Activated CD8-positive, alpha-beta T cell treated with anti-CD3 and anti-CD28 coated beads, Interleukin-2, amount 10 ng/mL, durations not matched to agents 7 days and 5 days (primary cell): ENCODE measurements at regions not wholly inside any gene's neighbourhood (a gene's known extent, or its start where the extent isn't known, plus 50 kb on each side); places are given as distances from the start of the nearest gene placed in this dataset.

ENCODE experiments used
- ATAC-seq: fragments of 150-1000 bp; cut with Tn5 transposase; one replicate; pipeline ENCODE4 v1.10.0; 2021; ENCODE audit warnings: moderate library complexity
- CTCF ChIA-PET: fragments of 350-600 bp; sonication (Branson Sonifier 250); formaldehyde crosslinking; loops from one replicate; lab custom pipeline; 2021; ENCODE audit warnings: antibody characterized with exemption; lab: Charles Lee
- POLR2A ChIA-PET: fragments of 350-600 bp; sonication (Branson Sonifier 250); formaldehyde crosslinking; loops from one replicate; lab custom pipeline; 2021; ENCODE audit warnings: antibody characterized with exemption; lab: Charles Lee
- DNase-seq: peaks from one replicate; pipeline ENCODE4 v3.0.0-alpha.2; 2020
- H3K27ac Mint-ChIP-seq: one replicate; pipeline ENCODE4 v1.8.0; 2021; ENCODE audit warnings: mild to moderate bottlenecking, mixed read lengths
- H3K27me3 Mint-ChIP-seq: one replicate; pipeline ENCODE4 v1.8.0; 2021; ENCODE audit warnings: low read depth, mixed read lengths
- H3K36me3 Mint-ChIP-seq: one replicate; pipeline ENCODE4 v1.8.0; 2021; ENCODE audit warnings: low read depth, mixed read lengths
- H3K4me1 Mint-ChIP-seq: one replicate; pipeline ENCODE4 v1.8.0; 2021; ENCODE audit warnings: low read depth, mixed read lengths
- H3K4me3 Mint-ChIP-seq: one replicate; pipeline ENCODE4 v1.8.0; 2021; ENCODE audit warnings: mild to moderate bottlenecking, mixed read lengths
- H3K9me3 Mint-ChIP-seq: one replicate; pipeline ENCODE4 v1.8.0; 2022; ENCODE audit warnings: mixed read lengths; ENCODE audit not compliant: insufficient read depth

DNA sequence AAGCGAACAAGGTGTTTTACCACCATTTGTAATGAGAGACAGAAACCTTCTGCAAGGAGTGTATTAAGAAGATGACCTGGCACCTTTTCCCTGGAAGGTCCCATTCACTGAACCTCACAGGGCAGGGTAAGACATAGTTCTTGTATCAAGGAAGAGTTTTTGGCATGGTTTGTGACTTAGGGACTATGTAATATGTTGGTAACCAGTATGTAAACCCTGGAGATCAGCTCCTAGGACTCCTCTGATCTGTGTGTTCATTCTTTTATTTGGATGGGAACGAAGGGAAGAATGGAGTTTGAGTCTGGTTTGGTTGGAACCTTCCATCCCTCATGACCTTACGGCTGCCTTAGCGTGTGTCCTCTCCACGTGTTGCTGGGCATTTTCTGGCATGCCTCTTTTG is 175.4 kb downstream of the CAND1 start:
- no peak for ATAC-seq
- Mint-ChIP-seq H3K4me1 (peaks cover 21% of the 10 kb centered on the region), H3K4me3 (no peak overlapping the region), H3K27ac (no peak overlapping the region), H3K36me3 (peaks cover 2% of the 10 kb centered on the region), H3K9me3 (no peaks in the 10 kb centered on the region), H3K27me3 (no peaks in the 10 kb centered on the region)
- ChIA-PET CTCF (interaction anchor here (1.4 kb wide), 1 partner anchor 10 kb away, joined by 3 read pairs; no protein-coding TSS in a partner anchor), POLR2A (interaction anchor here (0.7 kb wide), 1 partner anchor 103 kb away, joined by 5 read pairs; no protein-coding TSS in a partner anchor)
- no peak for DNase-seq

DNA sequence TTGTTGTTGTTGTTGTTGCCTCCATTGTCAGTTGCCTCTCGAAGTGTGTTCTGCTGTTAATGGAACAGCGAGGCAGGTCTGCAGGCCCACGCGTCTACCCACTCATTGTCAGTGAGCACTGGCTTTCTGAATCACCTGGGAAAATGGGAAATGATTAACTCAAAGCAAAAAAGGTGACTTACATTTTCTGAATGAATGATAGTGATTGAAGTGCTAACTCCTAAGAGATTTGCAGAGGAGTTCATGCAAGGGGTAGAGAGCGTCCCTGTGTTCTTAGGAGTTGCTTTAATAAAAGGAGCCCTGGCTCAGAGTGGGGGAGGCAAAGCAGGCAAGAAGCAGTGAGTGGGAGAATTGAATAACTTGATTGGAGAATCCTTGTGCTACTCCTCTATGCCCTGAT is 177.6 kb downstream of the CAND1 start:
- Mint-ChIP-seq H3K4me1 (peaks cover 32% of the 10 kb centered on the region), H3K27me3 (no peaks in the 10 kb centered on the region), H3K9me3 (peaks cover 9% of the 10 kb centered on the region), H3K36me3 (peaks cover 10% of the 10 kb centered on the region), H3K27ac (no peak overlapping the region), H3K4me3 (no peak overlapping the region)
- DNase-seq (no peak), ATAC-seq (no peak)
- ChIA-PET CTCF (no interaction called here), POLR2A (no interaction called here)

DNA sequence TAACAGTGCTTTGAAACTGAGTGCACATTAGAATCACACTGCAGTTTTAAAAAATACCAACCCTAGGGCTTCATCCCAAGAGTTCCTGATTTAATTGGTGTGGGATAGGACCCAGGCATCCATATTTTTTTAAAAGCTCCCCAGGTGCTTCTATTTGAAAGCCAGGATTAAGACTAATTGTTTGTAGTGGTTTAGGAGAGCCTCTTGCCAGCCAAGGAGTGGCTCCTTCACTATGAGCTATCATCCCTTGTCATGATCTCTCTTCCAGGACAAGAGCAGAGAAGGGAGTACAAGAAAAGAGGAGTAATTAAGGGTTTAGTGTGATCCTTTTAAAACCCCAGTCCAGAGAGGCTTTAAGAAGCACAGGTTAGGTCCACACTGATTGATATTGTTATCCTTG is 178.0 kb downstream of the CAND1 start:
- H3K4me3 Mint-ChIP-seq: no peak overlapping the region
- DNase-seq (no peak), ATAC-seq (no peak)
- H3K27me3 Mint-ChIP-seq: no peaks in the 10 kb centered on the region
- CTCF ChIA-PET: no interaction called here
- H3K27ac Mint-ChIP-seq: no peak overlapping the region
- POLR2A ChIA-PET: no interaction called here
- H3K36me3 Mint-ChIP-seq: peaks cover 10% of the 10 kb centered on the region
- peaks cover 9% of the 10 kb centered on the region for H3K9me3 Mint-ChIP-seq
- peaks cover 32% of the 10 kb centered on the region for H3K4me1 Mint-ChIP-seq

DNA sequence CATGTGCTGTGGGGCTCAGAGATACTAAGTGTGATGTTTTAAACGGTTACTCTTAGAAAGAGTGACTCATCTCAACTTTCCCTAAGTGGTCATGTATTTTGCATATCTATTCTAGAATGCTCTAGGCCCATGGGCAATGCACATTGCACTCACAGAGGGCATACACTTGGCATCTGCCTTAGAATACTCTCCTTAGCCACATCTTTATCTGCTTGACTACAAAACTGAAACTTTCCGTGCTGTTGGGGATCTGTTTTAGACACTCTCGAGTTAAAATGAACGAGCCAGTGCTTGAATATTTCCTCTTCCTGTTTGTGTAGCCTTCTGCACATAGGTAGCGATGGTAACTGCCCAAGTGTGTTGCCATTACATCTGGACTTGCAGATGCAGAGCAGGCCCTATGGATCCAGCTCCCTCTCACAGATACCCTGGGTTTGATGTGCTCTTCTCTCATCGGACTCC is 180.5 kb downstream of the CAND1 start:
- peak overlapping the region; percentile 72 for H3K27ac Mint-ChIP-seq
- DNase-seq (peak; percentile 33), ATAC-seq (peak; percentile 67)
- H3K4me3 Mint-ChIP-seq: no peak overlapping the region
- POLR2A ChIA-PET: no interaction called here
- CTCF ChIA-PET: no interaction called here
- H3K27me3 Mint-ChIP-seq: peaks cover 2% of the 10 kb centered on the region
- H3K9me3 Mint-ChIP-seq: peaks cover 9% of the 10 kb centered on the region
- peaks cover 10% of the 10 kb centered on the region for H3K36me3 Mint-ChIP-seq
- peaks cover 33% of the 10 kb centered on the region for H3K4me1 Mint-ChIP-seq

DNA sequence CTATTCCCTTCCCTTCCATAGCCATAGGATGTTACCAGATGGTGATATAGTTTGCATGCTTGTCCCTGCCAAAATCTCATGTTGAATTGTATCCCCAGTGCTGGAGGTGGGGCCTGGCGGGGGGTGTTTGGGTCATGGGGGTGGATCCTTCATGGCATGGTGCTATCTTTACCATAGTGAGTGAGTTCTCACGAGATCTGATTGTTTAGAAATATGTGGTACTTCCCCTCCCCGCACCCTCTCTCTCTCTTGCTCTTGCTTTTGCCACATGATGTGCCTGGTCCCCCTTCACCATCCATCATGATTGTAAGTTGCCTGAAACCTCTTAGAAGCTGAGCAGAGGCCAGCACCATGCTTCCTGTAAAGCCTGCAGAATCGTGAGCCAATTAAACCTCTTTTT is 181.3 kb downstream of the CAND1 start:
- Mint-ChIP-seq H3K4me1 (peaks cover 33% of the 10 kb centered on the region), H3K9me3 (peaks cover 9% of the 10 kb centered on the region), H3K27ac (peak overlapping the region; percentile 72), H3K27me3 (peaks cover 3% of the 10 kb centered on the region), H3K36me3 (peaks cover 10% of the 10 kb centered on the region), H3K4me3 (no peak overlapping the region)
- ChIA-PET POLR2A (no interaction called here), CTCF (no interaction called here)
- ATAC-seq (no peak), DNase-seq (no peak)

DNA sequence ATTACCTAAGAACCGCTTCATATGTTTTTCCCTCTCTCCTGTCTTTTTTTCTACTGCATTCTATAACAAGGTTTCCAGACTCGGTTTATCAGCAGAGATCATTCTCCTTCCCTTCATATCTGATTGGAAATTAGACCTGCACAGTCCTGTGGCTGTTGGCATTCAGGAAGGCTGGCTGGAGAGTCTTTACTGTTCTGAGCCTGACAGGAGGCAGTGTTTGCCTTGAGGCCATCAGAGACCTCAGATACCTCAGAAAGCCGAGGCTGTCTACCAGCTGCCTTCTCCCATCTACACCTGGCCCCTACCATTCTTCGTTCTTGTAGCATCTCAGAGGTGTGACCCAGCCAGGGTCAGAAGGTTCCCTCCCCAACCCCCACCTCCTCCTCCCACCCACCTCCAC is 182.0 kb downstream of the CAND1 start:
- no peak overlapping the region for H3K4me3 Mint-ChIP-seq
- H3K27me3 Mint-ChIP-seq: peaks cover 6% of the 10 kb centered on the region
- ChIA-PET CTCF (interaction anchor here (1.2 to 2.0 kb wide), 2 partner anchors 9 to 10 kb away, joined by 3 to 6 read pairs; no protein-coding TSS in a partner anchor), POLR2A (no interaction called here)
- H3K4me1 Mint-ChIP-seq: peaks cover 33% of the 10 kb centered on the region
- peaks cover 9% of the 10 kb centered on the region for H3K9me3 Mint-ChIP-seq
- peaks cover 10% of the 10 kb centered on the region for H3K36me3 Mint-ChIP-seq
- no peak for ATAC-seq
- no peak overlapping the region for H3K27ac Mint-ChIP-seq
- no peak for DNase-seq

DNA sequence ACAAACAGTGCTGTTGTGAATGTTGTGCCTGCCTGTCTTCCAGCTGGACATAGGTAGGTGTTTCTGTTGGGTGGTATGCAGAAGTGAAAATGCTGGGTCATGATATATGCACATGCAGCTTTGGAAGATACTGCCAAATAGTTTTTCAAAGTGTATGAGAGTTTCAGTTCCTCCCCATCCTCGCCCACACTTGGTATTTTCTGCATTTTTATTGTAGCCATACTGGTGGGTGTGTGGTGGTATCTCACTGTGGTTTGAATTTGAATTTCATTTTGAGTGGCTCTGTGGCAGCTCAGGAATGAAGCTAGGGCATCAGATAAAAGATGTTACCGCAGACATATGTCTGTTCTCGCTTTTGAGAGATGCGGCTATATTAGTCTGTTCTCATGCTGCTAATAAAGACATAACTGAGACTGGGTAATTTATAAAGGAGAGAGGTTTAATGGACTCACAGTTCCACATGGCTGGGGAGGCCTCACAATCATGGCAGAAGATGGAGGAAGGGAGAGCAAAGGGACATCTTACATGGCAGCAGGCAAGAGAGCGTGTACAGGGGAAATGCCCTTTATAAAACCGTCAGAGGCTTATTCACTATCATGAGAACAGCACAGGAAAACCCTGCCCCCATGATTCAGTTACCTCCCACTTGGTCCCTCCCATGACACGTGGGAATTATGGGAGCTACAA is 183.1 kb downstream of the CAND1 start:
- peaks cover 33% of the 10 kb centered on the region for H3K4me1 Mint-ChIP-seq

DNA sequence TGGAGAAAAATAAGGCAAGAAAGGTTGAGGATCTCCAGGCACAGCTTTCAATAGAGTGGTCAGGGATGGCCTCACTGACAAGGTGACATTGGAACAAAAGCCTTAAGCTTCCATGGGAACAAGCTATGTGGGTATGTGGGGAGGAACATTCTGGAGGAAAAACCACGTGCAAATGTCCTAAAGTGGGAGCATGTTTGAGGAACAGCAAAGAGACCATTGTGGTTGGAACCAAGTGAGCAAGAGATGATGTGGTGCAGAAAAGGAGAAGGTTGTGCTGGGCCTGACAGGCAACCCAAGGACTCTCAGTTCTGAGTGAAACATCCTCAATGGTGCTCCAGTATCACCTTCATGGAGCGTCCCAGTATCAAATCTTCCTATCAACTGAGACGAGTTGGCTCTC is 184.0 kb downstream of the CAND1 start:
- peaks cover 33% of the 10 kb centered on the region for H3K4me1 Mint-ChIP-seq
- H3K9me3 Mint-ChIP-seq: peaks cover 9% of the 10 kb centered on the region
- H3K27me3 Mint-ChIP-seq: peaks cover 6% of the 10 kb centered on the region
- ChIA-PET CTCF (interaction anchor here (1.1 kb wide), 1 partner anchor 11 kb away, joined by 5 read pairs; no protein-coding TSS in a partner anchor), POLR2A (no interaction called here)
- ATAC-seq (no peak), DNase-seq (no peak)
- no peak overlapping the region for H3K27ac Mint-ChIP-seq
- no peak overlapping the region for H3K4me3 Mint-ChIP-seq
- peaks cover 10% of the 10 kb centered on the region for H3K36me3 Mint-ChIP-seq

More for the DNA sequence above, 183.1 kb downstream of the CAND1 start:
- ChIA-PET POLR2A (interaction anchor here (1.0 kb wide), 1 partner anchor 31 kb away, joined by 3 read pairs; no protein-coding TSS in a partner anchor), CTCF (interaction anchor here (1.2 to 2.0 kb wide), 2 partner anchors 10 to 11 kb away, joined by 3 to 6 read pairs; no protein-coding TSS in a partner anchor)
- Mint-ChIP-seq H3K27me3 (peaks cover 6% of the 10 kb centered on the region), H3K36me3 (peaks cover 10% of the 10 kb centered on the region), H3K4me3 (no peak overlapping the region), H3K9me3 (peaks cover 9% of the 10 kb centered on the region), H3K27ac (no peak overlapping the region)
- ATAC-seq: peak; percentile 34
- DNase-seq: no peak

DNA sequence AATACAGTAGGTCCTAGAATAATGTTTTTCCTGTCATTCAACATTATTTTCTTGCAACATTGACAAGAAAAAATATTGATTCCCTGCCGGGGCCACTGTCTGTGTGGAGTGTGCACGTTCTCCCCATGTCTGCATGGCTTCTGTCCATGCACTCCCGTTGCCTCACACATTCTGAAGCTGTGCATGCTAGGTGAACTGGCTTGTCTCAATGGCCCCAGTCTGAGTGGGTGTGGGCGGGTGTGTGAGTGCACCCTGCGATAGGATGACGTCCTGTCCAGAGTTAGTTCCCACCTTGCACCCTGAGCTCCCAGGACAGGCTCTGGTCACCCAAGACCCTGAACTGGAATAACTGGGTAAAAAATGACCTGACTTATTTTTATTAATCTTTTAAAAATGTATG is 186.1 kb downstream of the CAND1 start:
- peaks cover 18% of the 10 kb centered on the region for H3K4me1 Mint-ChIP-seq
- peaks cover 6% of the 10 kb centered on the region for H3K27me3 Mint-ChIP-seq
- DNase-seq (no peak), ATAC-seq (no peak)
- H3K4me3 Mint-ChIP-seq: no peak overlapping the region
- ChIA-PET CTCF (interaction anchor here (1.2 kb wide), 1 partner anchor 14 kb away, joined by 5 read pairs; no protein-coding TSS in a partner anchor), POLR2A (no interaction called here)
- no peak overlapping the region for H3K27ac Mint-ChIP-seq
- H3K36me3 Mint-ChIP-seq: peaks cover 5% of the 10 kb centered on the region
- H3K9me3 Mint-ChIP-seq: peaks cover 7% of the 10 kb centered on the region

DNA sequence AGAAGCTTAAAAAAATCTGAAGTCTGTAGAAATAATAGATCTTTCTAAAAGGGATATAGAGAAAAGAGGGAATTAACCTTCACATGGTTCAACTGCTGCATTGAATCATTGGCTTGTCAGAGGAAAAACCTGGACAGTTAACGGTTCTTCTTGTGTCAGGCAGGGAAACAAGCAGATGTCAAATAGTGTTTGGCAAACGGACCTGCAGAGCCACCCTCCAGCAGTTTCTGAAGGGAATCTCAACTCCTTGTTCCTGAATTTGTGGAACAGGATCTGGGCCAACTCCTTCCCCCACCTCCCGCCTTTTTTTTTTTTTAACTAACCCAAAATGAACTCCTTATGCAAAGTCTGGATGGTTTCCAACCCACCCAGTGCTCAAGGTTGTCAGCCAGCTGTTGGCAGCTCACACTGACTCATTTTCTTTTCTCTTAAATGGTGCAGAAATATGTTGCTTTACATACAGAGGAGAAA is 187.3 kb downstream of the CAND1 start:
- Mint-ChIP-seq H3K9me3 (no peaks in the 10 kb centered on the region), H3K4me1 (peaks cover 8% of the 10 kb centered on the region), H3K27me3 (peaks cover 6% of the 10 kb centered on the region), H3K4me3 (no peak overlapping the region), H3K36me3 (no peaks in the 10 kb centered on the region), H3K27ac (no peak overlapping the region)
- ChIA-PET CTCF (no interaction called here), POLR2A (no interaction called here)
- no peak for DNase-seq
- ATAC-seq: no peak

DNA sequence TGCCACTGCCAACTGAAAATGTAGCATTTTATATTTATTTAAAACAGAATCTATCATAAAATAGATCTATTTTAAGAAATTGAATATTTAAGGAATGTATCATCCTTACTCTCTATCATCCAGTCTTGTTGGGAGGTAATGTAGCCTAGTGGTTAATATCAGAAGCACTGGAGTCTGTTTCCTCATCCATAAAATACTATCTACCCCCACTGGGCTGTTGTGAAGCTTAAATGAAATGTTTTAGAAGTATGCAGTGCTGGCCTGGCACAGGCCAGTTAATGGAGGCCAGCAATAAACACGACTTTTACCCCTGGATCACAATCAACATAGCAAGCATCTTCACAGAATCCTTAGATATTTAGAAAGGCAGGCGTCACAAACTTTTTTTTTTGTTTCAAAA is 188.0 kb downstream of the CAND1 start:
- no peak overlapping the region for H3K27ac Mint-ChIP-seq
- H3K4me3 Mint-ChIP-seq: no peak overlapping the region
- H3K4me1 Mint-ChIP-seq: peaks cover 4% of the 10 kb centered on the region
- DNase-seq (no peak), ATAC-seq (no peak)
- ChIA-PET CTCF (no interaction called here), POLR2A (no interaction called here)
- no peaks in the 10 kb centered on the region for H3K36me3 Mint-ChIP-seq
- no peaks in the 10 kb centered on the region for H3K9me3 Mint-ChIP-seq
- peaks cover 6% of the 10 kb centered on the region for H3K27me3 Mint-ChIP-seq
